Activated T-cell treated with anti-CD3 and anti-CD28 coated beads for 1 hour (primary cell): ENCODE measurements at regions not wholly inside any gene's neighbourhood (a gene's known extent, or its start where the extent isn't known, plus 50 kb on each side); places are given as distances from the start of the nearest gene placed in this dataset.
"Not testable (repeated sequence)": the region's sequence is repeated elsewhere in the genome, so short reads cannot be mapped to it uniquely, and the experiment has no call there.

Experiments
- DNase-seq: peaks from one replicate; pipeline ENCODE4 v3.0.0-alpha.2; 2020; ENCODE audit warnings: low read depth

DNA sequence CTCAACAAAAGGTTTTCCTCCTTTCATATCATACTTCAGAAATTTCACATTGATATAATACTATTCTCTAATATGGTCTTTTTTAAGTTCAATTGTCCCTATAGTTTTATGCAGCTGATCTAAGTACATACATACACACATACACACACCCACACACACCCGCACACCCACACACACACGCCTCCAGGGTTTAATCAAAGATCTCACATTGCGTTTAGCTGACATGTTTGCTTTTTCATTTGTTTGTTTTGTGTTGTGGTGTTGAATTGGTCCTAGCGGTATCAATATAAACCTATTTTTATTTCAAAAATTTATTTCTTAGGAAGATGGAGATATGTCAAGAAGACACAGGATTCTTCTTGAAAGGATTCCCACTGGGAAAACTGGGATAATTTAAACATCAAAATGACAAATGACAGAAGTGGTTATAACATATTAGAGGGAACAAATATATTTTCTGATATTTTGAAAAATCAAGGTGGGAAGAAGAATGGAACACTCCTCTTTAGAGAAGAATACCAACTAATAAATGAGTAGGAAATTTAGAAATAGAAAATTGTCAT lies 434.9 kb upstream of the SLC30A5 start:
- DNase-seq, result no peak

DNA sequence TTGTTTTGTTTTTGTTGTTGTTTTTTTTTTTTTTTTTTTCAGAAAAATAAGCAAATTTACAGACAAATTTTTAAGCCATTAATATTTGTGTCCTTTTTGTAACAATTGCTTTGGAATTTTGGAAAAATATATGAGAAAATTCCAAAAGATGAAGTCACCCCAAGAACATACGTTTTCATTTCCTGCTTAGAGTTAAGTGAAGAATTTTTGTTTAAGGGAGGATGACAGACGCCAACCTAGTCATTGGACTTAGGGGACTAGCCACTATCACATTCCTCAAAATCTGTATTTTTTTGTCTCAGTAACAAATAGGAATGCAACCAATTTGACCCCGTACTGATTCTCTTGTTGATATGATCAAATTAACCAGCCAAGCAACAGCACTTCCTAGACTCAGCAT lies 433.9 kb upstream of the SLC30A5 start:
- DNase-seq, result no peak

DNA sequence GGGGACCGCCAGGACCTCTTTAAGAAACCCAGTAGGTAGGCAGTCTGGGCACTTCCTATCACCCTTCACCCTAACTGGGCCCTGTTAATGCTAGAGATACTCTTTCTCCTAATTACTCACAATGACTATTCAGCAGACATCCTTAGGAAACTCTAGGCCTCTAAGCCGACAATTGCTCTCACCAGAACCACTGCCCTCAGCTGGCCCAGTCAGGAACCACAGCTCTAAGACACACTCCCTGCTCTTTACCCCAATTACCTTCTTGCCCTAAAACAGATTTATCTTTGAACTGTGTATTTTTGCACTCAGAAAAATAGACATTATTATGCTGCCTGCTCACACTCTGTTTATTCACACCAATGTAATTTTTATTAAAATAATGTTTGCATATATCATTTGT lies 432.6 kb upstream of the SLC30A5 start:
- DNase-seq, result no peak

- no peak for DNase-seq
Measured at GRCh38 chr5:68662804-68663307, 431.0 kb upstream of the SLC30A5 start.

DNA sequence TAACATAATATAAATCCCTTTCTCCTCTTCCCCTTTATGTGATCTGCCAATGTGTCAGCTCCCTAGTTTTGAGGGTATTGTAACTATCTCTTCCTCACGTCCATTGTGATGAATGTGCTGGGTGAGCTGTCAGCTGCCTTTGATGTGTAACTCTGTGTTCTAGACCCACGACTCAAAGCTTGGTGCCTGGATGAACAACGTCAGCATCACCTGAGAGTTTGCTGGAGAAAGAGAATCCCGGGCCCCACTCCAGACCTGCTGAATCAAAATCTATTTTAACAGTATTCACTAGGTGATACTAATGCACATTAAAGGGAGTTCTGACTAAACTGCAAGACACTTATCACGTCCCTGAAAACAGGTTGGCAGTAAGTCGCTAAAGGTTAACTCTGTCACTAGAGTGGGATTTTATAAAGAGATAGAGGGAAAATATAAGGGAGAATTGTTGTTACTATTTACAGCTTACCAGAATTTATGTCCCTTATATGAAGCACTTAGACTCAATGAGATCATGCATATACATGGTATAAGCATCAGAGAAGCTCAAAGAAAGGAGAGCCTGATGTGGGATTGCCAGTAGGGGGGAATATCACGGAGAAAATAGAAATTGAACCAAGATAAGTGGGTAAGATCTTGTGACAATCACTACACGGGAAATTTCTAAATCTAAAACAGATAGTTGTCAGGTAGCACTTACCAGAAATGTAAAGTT lies 423.8 kb upstream of the SLC30A5 start:
- DNase-seq, result no peak

DNA sequence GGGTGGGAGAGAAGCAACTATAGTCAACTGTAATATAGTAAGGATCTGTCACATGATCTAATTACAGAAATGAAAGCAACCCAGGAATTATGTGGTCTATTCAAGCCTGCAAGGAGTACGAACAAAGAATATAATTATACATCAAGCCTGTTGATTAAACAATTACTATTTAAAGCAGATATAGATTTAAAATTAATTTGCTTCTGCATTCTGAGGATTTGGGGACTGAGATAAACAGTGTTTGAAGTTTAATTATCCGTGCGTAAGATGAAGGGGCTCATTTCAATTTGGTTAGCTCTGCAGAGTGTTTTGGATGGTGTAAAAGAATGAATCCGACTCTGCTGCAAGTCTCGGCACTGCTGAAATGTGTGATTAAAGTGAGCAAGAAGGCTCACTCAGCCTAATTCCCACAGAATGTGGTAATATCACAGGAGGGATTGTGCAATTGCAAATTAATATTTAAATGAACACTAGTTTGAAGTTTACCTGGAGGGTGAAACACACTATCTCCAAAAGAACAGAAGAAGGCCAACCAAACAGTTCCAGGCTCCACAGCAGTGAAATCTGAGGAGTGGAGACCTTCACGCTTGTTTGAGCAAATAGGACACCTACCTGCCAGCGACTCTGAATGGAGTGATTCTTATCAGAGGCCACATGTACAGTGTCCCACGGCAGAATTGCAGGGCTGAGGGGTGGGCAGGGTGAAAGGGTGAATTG lies 420.6 kb upstream of the SLC30A5 start:
- no peak for DNase-seq

- no peak for DNase-seq
Measured at GRCh38 chr5:68673823-68674180, 420.0 kb upstream of the SLC30A5 start.

GRCh38 chr5:68679041-68679440 lies 414.8 kb upstream of the SLC30A5 start:
- DNase-seq, result no peak

DNA sequence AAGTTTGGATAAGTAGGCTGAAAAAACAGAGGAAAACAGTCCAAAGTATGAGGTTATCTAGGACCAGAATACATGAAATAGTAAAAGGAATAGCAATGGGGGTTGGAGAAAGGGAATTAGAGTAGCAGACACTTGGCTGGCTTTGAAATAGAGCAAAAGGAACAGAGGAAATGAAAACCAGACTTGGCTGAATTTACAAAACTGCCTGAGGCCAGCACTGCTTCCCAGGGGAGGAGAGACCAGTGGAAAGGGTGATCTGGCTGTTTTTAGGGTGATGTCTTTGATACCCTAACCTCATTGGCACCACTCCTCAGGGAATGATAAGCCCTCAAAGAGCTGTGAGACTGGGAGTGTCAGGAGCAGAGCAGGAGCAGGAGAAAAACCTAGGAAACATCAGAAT lies 413.4 kb upstream of the SLC30A5 start:
- no peak for DNase-seq

- DNase-seq, result no peak
Measured at GRCh38 chr5:68681929-68682328, 411.9 kb upstream of the SLC30A5 start.

- no peak for DNase-seq
Measured at GRCh38 chr5:68682400-68683160, 411.2 kb upstream of the SLC30A5 start.

- no peak for DNase-seq
Measured at GRCh38 chr5:68683632-68684036, 410.2 kb upstream of the SLC30A5 start.

GRCh38 chr5:68685863-68686262 lies 408.0 kb upstream of the SLC30A5 start:
- no peak for DNase-seq

- no peak for DNase-seq
Measured at GRCh38 chr5:68688547-68688946, 405.3 kb upstream of the SLC30A5 start.

GRCh38 chr5:68689010-68689409 lies 404.8 kb upstream of the SLC30A5 start:
- no peak for DNase-seq

DNA sequence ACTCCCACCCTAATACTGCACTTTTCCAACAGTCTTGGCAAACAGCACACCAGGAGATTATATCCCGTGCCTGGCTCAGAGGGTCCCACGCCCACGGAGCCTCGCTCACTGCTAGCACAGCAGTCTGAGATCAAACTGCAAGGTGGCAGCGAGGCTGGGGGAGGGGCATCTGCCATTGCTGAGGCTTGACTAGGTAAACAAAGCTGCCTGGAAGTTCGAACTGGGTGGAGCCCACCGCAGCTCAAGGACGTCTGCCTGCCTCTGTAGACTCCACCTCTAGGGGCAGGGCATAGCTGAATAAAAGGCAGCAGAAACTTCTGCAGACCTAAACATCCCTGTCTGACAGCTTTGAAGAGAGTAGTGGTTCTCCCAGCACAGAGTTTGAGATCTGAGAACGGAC lies 401.9 kb upstream of the SLC30A5 start:
- not testable (repeated sequence) for DNase-seq

- DNase-seq, result no peak
Measured at GRCh38 chr5:68698025-68698940, 395.5 kb upstream of the SLC30A5 start.

GRCh38 chr5:68699966-68700365 lies 393.8 kb upstream of the SLC30A5 start:
- no peak for DNase-seq

DNA sequence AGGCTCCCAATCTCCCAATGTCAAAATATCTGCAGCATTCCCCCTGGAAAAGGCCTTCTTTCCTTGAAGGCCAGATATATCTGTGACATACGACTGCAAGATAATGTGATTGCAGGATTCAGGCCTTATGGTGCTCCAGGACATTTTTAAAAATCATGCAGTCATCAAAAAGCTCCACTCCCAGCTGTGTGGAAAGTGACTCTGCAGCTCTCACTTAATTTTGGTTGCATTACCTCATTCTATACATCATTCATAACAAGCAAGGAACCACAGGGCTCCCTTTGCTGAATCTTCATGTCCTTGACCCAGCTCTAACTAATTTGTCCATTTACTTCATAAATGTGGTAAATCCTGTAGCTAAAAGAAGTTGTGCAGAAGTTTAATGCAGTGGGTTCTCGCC lies 386.2 kb upstream of the SLC30A5 start:
- no peak for DNase-seq

- DNase-seq, result no peak
Measured at GRCh38 chr5:68708156-68708841, 385.5 kb upstream of the SLC30A5 start.

GRCh38 chr5:68708842-68709170 lies 385.0 kb upstream of the SLC30A5 start:
- DNase-seq, result no peak
